22Rv1 (cell line): ENCODE measurements at regions not wholly inside any gene's neighbourhood (a gene's known extent, or its start where the extent isn't known, plus 50 kb on each side); places are given as distances from the start of the nearest gene placed in this dataset.

Experiments used
- ZFX ChIP-seq: fragments of 450-650 bp; IDR thresholded peaks from 2 replicates; pipeline ENCODE4 v1.6.1; 2017; ENCODE audit warnings: antibody characterized with exemption, borderline replicate concordance
- TF ChIP-seq, protein P1 (sequence below): fragments of 450-650 bp; IDR thresholded peaks from 2 replicates; pipeline ENCODE4 v1.5.1; 2017; ENCODE audit warnings: mild to moderate bottlenecking

GRCh38 chr16:6095414-6095813 is 997.8 kb upstream of the EEF2KMT start:
- TF ChIP-seq, protein P1, sequence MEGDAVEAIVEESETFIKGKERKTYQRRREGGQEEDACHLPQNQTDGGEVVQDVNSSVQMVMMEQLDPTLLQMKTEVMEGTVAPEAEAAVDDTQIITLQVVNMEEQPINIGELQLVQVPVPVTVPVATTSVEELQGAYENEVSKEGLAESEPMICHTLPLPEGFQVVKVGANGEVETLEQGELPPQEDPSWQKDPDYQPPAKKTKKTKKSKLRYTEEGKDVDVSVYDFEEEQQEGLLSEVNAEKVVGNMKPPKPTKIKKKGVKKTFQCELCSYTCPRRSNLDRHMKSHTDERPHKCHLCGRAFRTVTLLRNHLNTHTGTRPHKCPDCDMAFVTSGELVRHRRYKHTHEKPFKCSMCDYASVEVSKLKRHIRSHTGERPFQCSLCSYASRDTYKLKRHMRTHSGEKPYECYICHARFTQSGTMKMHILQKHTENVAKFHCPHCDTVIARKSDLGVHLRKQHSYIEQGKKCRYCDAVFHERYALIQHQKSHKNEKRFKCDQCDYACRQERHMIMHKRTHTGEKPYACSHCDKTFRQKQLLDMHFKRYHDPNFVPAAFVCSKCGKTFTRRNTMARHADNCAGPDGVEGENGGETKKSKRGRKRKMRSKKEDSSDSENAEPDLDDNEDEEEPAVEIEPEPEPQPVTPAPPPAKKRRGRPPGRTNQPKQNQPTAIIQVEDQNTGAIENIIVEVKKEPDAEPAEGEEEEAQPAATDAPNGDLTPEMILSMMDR = no peak
- no peak for TF ChIP-seq ZFX
